ENCODE measurements at regions not wholly inside any gene's neighbourhood (a gene's known extent, or its start where the extent isn't known, plus 50 kb on each side); places are given as distances from the start of the nearest gene placed in this dataset.

GRCh38 chr2:126372406-126372805 is 283.6 kb upstream of the GYPC start:
- Histone ChIP-seq H3K4me3 (replicated peaks in 1 of 4; ENCODE audit: control extremely low read depth in 1 of 4, insufficient read depth in 1 of 4, low read depth in 3 of 4, low read length in 4 of 4) (no peak overlapping the region), H4K20me1 (ENCODE audit: control insufficient read depth, extremely low read depth, insufficient read depth, low read length) (no peaks in the 10 kb centered on the region), H3K4me2 (ENCODE audit: extremely low read depth, insufficient read depth, low read length) (no peak overlapping the region), H3K27me3 (ENCODE audit: control insufficient read depth, insufficient read depth, low read length) (no peaks in the 10 kb centered on the region), H3K27ac (ENCODE audit: insufficient read depth, low read length) (no peak overlapping the region), H3K9me3 (ENCODE audit: control insufficient read depth, insufficient read depth, low read depth, low read length) (no peaks in the 10 kb centered on the region), H3K9ac (ENCODE audit: insufficient read depth, low read length) (no peak overlapping the region), H2AFZ (ENCODE audit: low read length) (no peak overlapping the region), H3K79me2 (ENCODE audit: control insufficient read depth, insufficient read depth, low read length) (no peaks in the 10 kb centered on the region), H3K36me3 (ENCODE audit: control insufficient read depth, insufficient read depth, low read length) (no peaks in the 10 kb centered on the region), H3K4me1 (ENCODE audit: control insufficient read depth, extremely low read depth, insufficient read depth, low read length) (no peaks in the 10 kb centered on the region)
- TF ChIP-seq EZH2 (IDR thresholded peaks at IDR 0.05; ENCODE audit: low read length, missing control alignments) (no peak), CTCF (conservative IDR thresholded peaks at IDR 0.05 in 1 of 2, IDR thresholded peaks at IDR 0.05 in 1 of 2; ENCODE audit: low read depth in 1 of 2, low read length in 2 of 2) (no peak)
- no peak for DNase-seq (ENCODE audit: low read depth in 2 of 2)

- Histone ChIP-seq H3K36me3 (ENCODE audit: control insufficient read depth, insufficient read depth, low read length) (no peaks in the 10 kb centered on the region), H3K4me3 (replicated peaks in 1 of 4; ENCODE audit: control extremely low read depth in 1 of 4, insufficient read depth in 1 of 4, low read depth in 3 of 4, low read length in 4 of 4) (no peak overlapping the region), H3K9me3 (ENCODE audit: control insufficient read depth, insufficient read depth, low read depth, low read length) (no peaks in the 10 kb centered on the region), H3K4me2 (ENCODE audit: extremely low read depth, insufficient read depth, low read length) (no peak overlapping the region), H3K27me3 (ENCODE audit: control insufficient read depth, insufficient read depth, low read length) (no peaks in the 10 kb centered on the region), H2AFZ (ENCODE audit: low read length) (no peak overlapping the region), H3K9ac (ENCODE audit: insufficient read depth, low read length) (no peak overlapping the region), H3K27ac (ENCODE audit: insufficient read depth, low read length) (no peak overlapping the region), H4K20me1 (ENCODE audit: control insufficient read depth, extremely low read depth, insufficient read depth, low read length) (no peaks in the 10 kb centered on the region), H3K79me2 (ENCODE audit: control insufficient read depth, insufficient read depth, low read length) (no peaks in the 10 kb centered on the region), H3K4me1 (ENCODE audit: control insufficient read depth, extremely low read depth, insufficient read depth, low read length) (no peaks in the 10 kb centered on the region)
- DNase-seq (ENCODE audit: low read depth in 2 of 2), result no peak
- no peak for TF ChIP-seq EZH2 (IDR thresholded peaks at IDR 0.05; ENCODE audit: low read length, missing control alignments)
- no peak for TF ChIP-seq CTCF (conservative IDR thresholded peaks at IDR 0.05 in 1 of 2, IDR thresholded peaks at IDR 0.05 in 1 of 2; ENCODE audit: low read depth in 1 of 2, low read length in 2 of 2)
Observed at GRCh38 chr2:126378176-126378575, 277.8 kb upstream of the GYPC start.

- no peak overlapping the region for H2AFZ ChIP-seq (ENCODE audit: low read length)
- H3K27ac ChIP-seq (ENCODE audit: insufficient read depth, low read length), result no peak overlapping the region
- H3K9ac ChIP-seq (ENCODE audit: insufficient read depth, low read length), result no peak overlapping the region
- H4K20me1 ChIP-seq (ENCODE audit: control insufficient read depth, extremely low read depth, insufficient read depth, low read length), result no peaks in the 10 kb centered on the region
- no peaks in the 10 kb centered on the region for H3K4me1 ChIP-seq (ENCODE audit: control insufficient read depth, extremely low read depth, insufficient read depth, low read length)
- H3K27me3 ChIP-seq (ENCODE audit: control insufficient read depth, insufficient read depth, low read length), result no peaks in the 10 kb centered on the region
- TF ChIP-seq EZH2 (IDR thresholded peaks at IDR 0.05; ENCODE audit: low read length, missing control alignments) (no peak), CTCF (conservative IDR thresholded peaks at IDR 0.05 in 1 of 2, IDR thresholded peaks at IDR 0.05 in 1 of 2; ENCODE audit: low read depth in 1 of 2, low read length in 2 of 2) (no peak)
- no peak overlapping the region for H3K4me2 ChIP-seq (ENCODE audit: extremely low read depth, insufficient read depth, low read length)
- no peak for DNase-seq (ENCODE audit: low read depth in 2 of 2)
- H3K79me2 ChIP-seq (ENCODE audit: control insufficient read depth, insufficient read depth, low read length), result no peaks in the 10 kb centered on the region
- H3K4me3 ChIP-seq (replicated peaks in 1 of 4; ENCODE audit: control extremely low read depth in 1 of 4, insufficient read depth in 1 of 4, low read depth in 3 of 4, low read length in 4 of 4), result no peak overlapping the region
- H3K9me3 ChIP-seq (ENCODE audit: control insufficient read depth, insufficient read depth, low read depth, low read length), result no peaks in the 10 kb centered on the region
- H3K36me3 ChIP-seq (ENCODE audit: control insufficient read depth, insufficient read depth, low read length), result no peaks in the 10 kb centered on the region
Observed at GRCh38 chr2:126381091-126381490, 274.9 kb upstream of the GYPC start.

Measured in fibroblast of lung (primary cell).